ENCODE measurements at regions not wholly inside any gene's neighbourhood (a gene's known extent, or its start where the extent isn't known, plus 50 kb on each side); places are given as distances from the start of the nearest gene placed in this dataset.
A peak's percentile ranks its signal among the peaks of the same experiment; 100 is the strongest.
"Not testable (repeated sequence)": the region's sequence is repeated elsewhere in the genome, so short reads cannot be mapped to it uniquely, and the experiment has no call there.

DNA sequence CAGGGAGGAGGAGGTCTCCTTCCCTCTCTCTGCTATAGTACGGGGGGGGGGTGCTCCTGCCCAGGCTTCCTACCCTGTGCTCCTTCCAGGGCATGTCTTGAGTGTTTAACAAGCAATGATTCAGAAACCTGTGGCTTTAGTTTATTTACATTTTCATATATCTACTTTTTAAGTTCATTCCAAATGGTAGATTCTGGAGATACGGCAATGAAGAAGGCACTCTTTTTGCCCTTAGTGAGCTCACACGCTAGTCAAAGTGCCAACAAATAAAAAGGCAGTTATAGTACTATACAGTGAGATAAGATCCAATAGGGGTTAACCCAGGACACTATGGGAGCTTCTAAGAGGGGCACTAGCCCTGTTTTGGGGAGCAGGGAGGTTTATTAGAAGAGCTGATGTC lies 169.3 kb upstream of the CACNA1E start:
- no peak overlapping the region for H3K4me3 ChIP-seq (ENCODE audit: low read depth, low read length)
- H3K4me1 ChIP-seq (ENCODE audit: control insufficient read depth, insufficient read depth, low read length) = peaks cover 5% of the 10 kb centered on the region; the same call in 1 of the 2 replicates
- H3K9ac ChIP-seq (ENCODE audit: low read depth, low read length) = no peak overlapping the region
- H3K27ac ChIP-seq (ENCODE audit: low read depth, low read length) = no peak overlapping the region
- H3K9me3 ChIP-seq (ENCODE audit: control insufficient read depth, insufficient read depth, low read length) = no peaks in the 10 kb centered on the region
- H3K27me3 ChIP-seq (ENCODE audit: control insufficient read depth, insufficient read depth, low read length) = peaks cover 49% of the 10 kb centered on the region
- H3K36me3 ChIP-seq (ENCODE audit: control insufficient read depth, insufficient read depth, low read length) = no peaks in the 10 kb centered on the region

DNA sequence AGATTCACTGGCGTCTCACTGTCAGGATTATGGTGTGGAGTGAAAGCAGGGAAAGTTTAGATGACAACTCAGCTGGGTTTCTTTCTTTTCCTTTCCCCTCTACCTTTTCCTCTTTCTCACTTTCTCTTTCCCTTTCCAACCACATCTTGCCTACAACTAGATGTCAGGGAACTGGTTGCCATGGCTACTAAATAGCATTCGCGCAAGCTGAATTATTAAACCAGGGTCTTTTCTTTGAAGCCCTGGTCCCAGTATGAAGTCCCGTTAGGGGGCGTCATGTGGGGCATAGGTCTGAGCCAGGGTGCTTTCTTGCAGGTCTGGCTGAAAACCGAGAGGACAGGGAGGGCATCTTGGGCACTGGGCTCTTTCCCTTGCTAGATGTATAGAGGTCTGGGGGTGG lies 168.4 kb upstream of the CACNA1E start:
- H3K9me3 ChIP-seq (ENCODE audit: control insufficient read depth, insufficient read depth, low read length) = no peaks in the 10 kb centered on the region
- no peak overlapping the region for H3K9ac ChIP-seq (ENCODE audit: low read depth, low read length)
- H3K27me3 ChIP-seq (ENCODE audit: control insufficient read depth, insufficient read depth, low read length) = peaks cover 59% of the 10 kb centered on the region
- no peak overlapping the region for H3K4me3 ChIP-seq (ENCODE audit: low read depth, low read length)
- no peak overlapping the region for H3K27ac ChIP-seq (ENCODE audit: low read depth, low read length)
- H3K36me3 ChIP-seq (ENCODE audit: control insufficient read depth, insufficient read depth, low read length) = no peaks in the 10 kb centered on the region
- peaks cover 5% of the 10 kb centered on the region; the same call in 1 of the 2 replicates for H3K4me1 ChIP-seq (ENCODE audit: control insufficient read depth, insufficient read depth, low read length)

DNA sequence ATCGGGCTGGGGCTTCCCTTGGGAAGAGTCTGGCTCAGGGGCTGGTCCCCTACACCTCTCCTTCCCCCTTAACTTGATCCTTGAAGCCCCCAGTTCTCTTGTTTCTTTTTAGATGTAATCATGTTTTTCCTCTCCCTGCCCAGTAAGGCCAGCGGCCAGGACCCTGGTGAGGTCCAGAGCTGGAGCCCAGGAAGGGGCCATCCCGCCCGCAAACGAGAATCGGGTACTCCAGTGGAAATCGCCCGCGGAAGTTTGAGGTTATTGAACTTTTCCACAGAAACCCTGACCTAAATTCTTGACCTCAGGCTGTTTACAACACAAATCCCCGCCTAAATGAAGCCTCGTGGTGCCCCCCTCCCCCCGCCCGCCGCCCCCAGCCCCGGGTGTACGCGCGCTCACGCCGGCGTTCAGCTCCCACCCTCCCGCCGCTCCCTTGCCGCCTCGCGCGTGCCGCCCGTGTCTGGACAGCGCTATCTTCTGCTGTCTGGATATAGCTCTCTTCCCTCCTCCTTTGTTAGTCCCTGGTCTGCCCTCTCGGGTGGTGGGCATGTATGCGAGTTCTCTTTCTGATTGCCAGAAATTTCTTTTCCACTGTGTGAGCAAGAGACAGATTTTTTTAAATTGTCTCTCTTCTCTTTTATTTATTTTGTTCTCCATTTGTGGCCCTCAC lies 165.9 kb upstream of the CACNA1E start:
- H3K4me1 ChIP-seq (ENCODE audit: control insufficient read depth, insufficient read depth, low read length) = peaks cover 5% of the 10 kb centered on the region; the same call in 1 of the 2 replicates
- H3K27ac ChIP-seq (ENCODE audit: low read depth, low read length) = no peak overlapping the region
- H3K4me3 ChIP-seq (ENCODE audit: low read depth, low read length) = peak overlapping the region; percentile 70
- H3K9ac ChIP-seq (ENCODE audit: low read depth, low read length) = no peak overlapping the region
- peaks cover 74% of the 10 kb centered on the region for H3K27me3 ChIP-seq (ENCODE audit: control insufficient read depth, insufficient read depth, low read length)
- no peaks in the 10 kb centered on the region for H3K36me3 ChIP-seq (ENCODE audit: control insufficient read depth, insufficient read depth, low read length)
- H3K9me3 ChIP-seq (ENCODE audit: control insufficient read depth, insufficient read depth, low read length) = no peaks in the 10 kb centered on the region

DNA sequence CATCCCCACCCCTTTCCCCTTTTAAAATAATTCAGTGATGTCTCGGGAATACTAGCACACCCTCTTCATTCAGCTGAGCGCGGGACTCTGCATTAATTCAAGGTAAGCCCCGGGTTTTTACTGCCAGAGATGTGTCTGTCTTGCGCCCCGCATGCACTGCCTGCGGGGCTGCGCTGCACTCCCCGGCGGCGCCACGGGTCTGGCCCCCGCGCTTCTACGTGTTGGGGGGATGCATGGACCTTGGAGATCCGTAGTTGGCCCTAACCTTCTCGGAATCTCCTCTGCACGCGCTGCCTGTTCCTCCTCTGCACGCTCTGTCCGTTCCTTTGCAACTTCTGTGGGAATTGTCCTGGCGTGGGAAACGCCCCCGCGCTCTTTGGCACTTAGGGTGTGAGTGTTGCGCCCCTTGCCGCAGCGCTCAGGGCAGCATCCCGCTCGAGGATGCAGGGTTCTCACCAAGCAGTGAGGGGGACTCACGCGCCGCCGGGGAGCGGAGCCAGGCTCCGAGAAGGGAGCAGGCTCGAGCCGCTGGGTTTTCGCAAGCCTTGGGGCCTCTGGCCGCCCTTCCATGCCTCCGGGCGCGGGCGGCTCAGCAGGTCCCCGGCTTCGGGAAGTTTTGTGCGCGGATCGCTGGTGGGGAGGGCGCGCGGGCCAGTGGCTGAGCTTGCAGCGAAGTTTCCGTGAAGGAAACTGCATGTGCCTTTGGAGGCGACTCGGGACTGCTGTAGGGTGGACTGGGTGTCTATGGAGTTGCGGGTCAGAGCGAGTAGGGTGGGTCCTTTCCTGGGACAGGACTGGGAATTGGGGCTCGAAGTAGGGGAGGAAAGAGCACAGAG lies 165.1 kb upstream of the CACNA1E start:
- Histone ChIP-seq H3K4me3 (ENCODE audit: low read depth, low read length) (peak overlapping the region; percentile 70), H3K27ac (ENCODE audit: low read depth, low read length) (no peak overlapping the region), H3K9me3 (ENCODE audit: control insufficient read depth, insufficient read depth, low read length) (no peaks in the 10 kb centered on the region), H3K4me1 (ENCODE audit: control insufficient read depth, insufficient read depth, low read length) (peaks cover 5% of the 10 kb centered on the region; the same call in 1 of the 2 replicates), H3K36me3 (ENCODE audit: control insufficient read depth, insufficient read depth, low read length) (no peaks in the 10 kb centered on the region), H3K9ac (ENCODE audit: low read depth, low read length) (no peak overlapping the region), H3K27me3 (ENCODE audit: control insufficient read depth, insufficient read depth, low read length) (peaks cover 77% of the 10 kb centered on the region)

DNA sequence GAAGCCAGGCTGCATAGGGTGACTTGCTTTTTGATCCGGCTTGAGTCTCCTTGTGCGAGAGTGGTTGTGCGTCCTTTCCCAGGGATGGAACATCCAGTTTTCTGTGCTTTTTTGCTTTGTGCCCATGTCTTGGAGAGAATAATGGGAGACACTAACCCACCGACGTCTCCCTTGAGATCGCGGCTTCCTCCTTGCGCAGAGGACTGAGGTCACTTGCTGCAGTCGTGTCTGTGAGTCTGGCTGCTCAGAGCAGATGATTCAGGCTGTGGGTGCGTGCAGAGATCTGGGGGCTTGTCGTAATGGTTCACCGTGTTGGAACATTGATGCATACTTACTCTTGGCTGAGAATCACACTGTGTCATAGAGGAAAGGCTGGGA lies 164.5 kb upstream of the CACNA1E start:
- H3K27me3 ChIP-seq (ENCODE audit: control insufficient read depth, insufficient read depth, low read length) = peaks cover 77% of the 10 kb centered on the region
- H3K4me3 ChIP-seq (ENCODE audit: low read depth, low read length) = peak overlapping the region; percentile 70
- H3K27ac ChIP-seq (ENCODE audit: low read depth, low read length) = no peak overlapping the region

DNA sequence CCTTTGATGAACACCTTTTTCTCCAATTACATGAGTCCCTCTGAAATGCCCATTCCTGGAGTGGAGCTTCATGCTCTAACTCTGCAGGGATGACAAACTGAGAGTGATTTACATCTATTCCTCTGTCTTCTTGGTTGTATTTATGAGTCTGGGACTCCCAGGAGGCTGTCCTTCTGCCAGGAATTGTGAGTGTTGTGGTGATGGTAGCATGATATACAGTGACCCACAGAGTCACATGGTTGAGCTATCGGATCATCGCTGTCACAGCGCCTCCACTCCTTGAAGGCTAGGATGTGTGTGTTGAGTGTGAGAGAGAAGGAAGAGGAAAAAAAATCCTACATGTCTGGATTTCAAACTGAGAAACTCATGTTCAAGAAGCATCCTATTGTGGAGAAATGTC lies 163.4 kb upstream of the CACNA1E start:
- Histone ChIP-seq H3K27ac (ENCODE audit: low read depth, low read length) (no peak overlapping the region), H3K36me3 (ENCODE audit: control insufficient read depth, insufficient read depth, low read length) (no peaks in the 10 kb centered on the region), H3K4me1 (ENCODE audit: control insufficient read depth, insufficient read depth, low read length) (peaks cover 5% of the 10 kb centered on the region; the same call in 1 of the 2 replicates), H3K9ac (ENCODE audit: low read depth, low read length) (no peak overlapping the region), H3K9me3 (ENCODE audit: control insufficient read depth, insufficient read depth, low read length) (no peaks in the 10 kb centered on the region), H3K27me3 (ENCODE audit: control insufficient read depth, insufficient read depth, low read length) (peaks cover 68% of the 10 kb centered on the region), H3K4me3 (ENCODE audit: low read depth, low read length) (no peak overlapping the region)

More for the DNA sequence above, 164.5 kb upstream of the CACNA1E start:
- no peak overlapping the region for H3K9ac ChIP-seq (ENCODE audit: low read depth, low read length)
- peaks cover 5% of the 10 kb centered on the region; the same call in 1 of the 2 replicates for H3K4me1 ChIP-seq (ENCODE audit: control insufficient read depth, insufficient read depth, low read length)
- no peaks in the 10 kb centered on the region for H3K9me3 ChIP-seq (ENCODE audit: control insufficient read depth, insufficient read depth, low read length)
- no peaks in the 10 kb centered on the region for H3K36me3 ChIP-seq (ENCODE audit: control insufficient read depth, insufficient read depth, low read length)

DNA sequence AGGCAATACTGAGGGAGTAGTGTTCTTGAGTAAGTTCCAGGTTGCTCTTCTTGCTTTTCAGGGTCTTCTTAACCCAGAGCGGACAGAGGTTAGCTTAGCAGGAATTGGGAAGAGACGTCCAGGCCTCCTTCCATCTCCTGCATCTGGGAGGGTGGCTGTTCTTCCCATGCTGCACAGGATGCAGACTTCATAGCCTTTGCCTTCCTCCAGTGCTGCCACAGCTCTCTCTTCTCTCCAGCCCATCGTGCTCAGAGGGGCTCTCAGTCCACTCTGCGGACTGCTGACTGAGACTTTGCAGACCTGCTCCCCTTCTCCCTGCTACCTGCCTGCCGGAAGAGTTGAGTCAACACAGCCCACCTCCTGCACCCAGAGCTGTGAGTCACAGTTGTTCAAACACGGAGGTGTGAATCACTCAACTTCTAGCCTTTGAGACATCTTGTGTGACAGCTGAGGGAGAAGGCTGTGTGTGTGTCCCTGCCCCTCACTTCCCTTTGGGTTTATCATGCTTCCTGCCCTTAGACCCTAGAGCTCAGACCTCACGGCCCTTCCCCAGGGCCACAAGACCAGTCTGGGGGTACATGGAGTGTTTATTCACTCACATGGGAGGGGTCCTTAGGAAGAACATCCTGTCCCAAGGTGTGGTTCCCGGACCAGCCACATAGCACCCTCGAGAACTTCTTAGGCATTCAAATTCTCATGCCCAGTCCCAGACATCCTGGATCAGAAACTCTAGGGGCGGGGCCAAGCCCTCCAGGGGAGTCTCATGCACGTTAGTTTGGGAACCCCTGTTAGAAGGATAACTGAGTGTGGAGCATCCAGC lies 158.3 kb upstream of the CACNA1E start:
- H3K4me1 ChIP-seq (ENCODE audit: control insufficient read depth, insufficient read depth, low read length) = no peaks in the 10 kb centered on the region
- peaks cover 18% of the 10 kb centered on the region for H3K27me3 ChIP-seq (ENCODE audit: control insufficient read depth, insufficient read depth, low read length)
- H3K36me3 ChIP-seq (ENCODE audit: control insufficient read depth, insufficient read depth, low read length) = no peaks in the 10 kb centered on the region
- no peaks in the 10 kb centered on the region for H3K9me3 ChIP-seq (ENCODE audit: control insufficient read depth, insufficient read depth, low read length)
- H3K9ac ChIP-seq (ENCODE audit: low read depth, low read length) = no peak overlapping the region
- H3K4me3 ChIP-seq (ENCODE audit: low read depth, low read length) = no peak overlapping the region
- no peak overlapping the region for H3K27ac ChIP-seq (ENCODE audit: low read depth, low read length)

DNA sequence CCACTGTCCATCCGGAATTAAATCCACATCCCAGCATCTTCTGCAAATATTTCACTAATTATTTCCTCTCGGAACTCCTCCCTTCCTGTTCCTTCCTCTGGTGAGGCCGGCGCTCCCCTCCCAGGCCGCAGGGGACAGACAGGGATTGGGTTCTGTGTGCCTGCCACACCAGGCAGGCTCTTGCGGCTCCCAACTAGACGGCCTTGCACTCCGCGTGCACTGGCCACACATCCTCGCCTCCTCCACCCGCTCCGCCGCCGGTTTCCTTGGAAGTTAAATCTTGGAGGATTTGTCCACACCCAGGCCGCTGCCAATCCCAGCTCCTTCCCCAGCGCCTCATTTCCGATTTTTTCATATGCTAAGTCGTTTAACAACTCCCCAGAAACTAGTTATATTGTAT lies 157.6 kb upstream of the CACNA1E start:
- H3K9me3 ChIP-seq (ENCODE audit: control insufficient read depth, insufficient read depth, low read length); H3K4me1 ChIP-seq (ENCODE audit: control insufficient read depth, insufficient read depth, low read length); H3K27ac ChIP-seq (ENCODE audit: low read depth, low read length); H3K36me3 ChIP-seq (ENCODE audit: control insufficient read depth, insufficient read depth, low read length); H3K9ac ChIP-seq (ENCODE audit: low read depth, low read length); H3K4me3 ChIP-seq (ENCODE audit: low read depth, low read length): not testable (repeated sequence)
- H3K27me3 ChIP-seq (ENCODE audit: control insufficient read depth, insufficient read depth, low read length) = peaks cover 10% of the 10 kb centered on the region

DNA sequence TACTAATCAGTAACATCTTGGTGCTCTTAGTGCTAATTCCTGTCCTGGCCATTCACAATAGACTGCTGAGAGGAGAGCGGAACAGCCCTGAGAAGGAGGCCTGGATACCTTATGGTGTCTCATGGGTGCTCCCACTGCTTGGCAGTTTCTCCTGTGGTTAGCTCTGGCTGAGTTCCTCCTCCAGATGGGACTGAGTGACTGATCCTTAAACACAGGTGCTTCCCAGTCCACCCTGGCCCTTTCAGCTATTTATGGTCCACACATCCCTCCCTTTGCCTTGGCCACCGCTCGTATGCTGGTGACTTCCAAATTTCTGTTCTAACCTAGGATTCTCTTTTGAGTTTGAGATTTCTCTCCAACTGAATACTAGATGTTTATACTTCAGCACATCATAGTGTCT lies 157.0 kb upstream of the CACNA1E start:
- Histone ChIP-seq H3K27ac (ENCODE audit: low read depth, low read length) (no peak overlapping the region), H3K9ac (ENCODE audit: low read depth, low read length) (no peak overlapping the region), H3K36me3 (ENCODE audit: control insufficient read depth, insufficient read depth, low read length) (no peaks in the 10 kb centered on the region), H3K27me3 (ENCODE audit: control insufficient read depth, insufficient read depth, low read length) (peaks cover 4% of the 10 kb centered on the region), H3K9me3 (ENCODE audit: control insufficient read depth, insufficient read depth, low read length) (no peaks in the 10 kb centered on the region), H3K4me3 (ENCODE audit: low read depth, low read length) (no peak overlapping the region), H3K4me1 (ENCODE audit: control insufficient read depth, insufficient read depth, low read length) (no peaks in the 10 kb centered on the region)

DNA sequence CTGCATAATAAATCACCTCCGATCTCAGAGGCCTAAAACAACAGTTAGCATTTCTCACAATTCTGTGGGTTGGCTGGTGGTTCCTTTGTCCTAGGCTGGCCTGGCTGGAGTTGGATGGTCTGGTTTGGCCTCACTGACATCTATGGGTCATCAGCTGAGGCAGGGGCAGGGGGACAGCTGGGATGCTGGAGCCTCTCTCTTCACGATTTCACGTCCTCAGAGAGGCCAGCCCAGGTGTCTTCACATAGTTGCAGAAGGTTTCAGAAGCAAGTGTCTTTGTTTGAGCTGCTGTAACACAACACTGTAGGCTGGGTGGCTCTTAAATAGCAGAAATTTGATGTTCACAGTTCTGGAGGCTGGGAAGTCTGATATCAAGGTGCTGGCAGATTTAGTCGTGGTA lies 155.5 kb upstream of the CACNA1E start:
- Histone ChIP-seq H3K36me3 (ENCODE audit: control insufficient read depth, insufficient read depth, low read length) (no peaks in the 10 kb centered on the region), H3K4me1 (ENCODE audit: control insufficient read depth, insufficient read depth, low read length) (no peaks in the 10 kb centered on the region), H3K27ac (ENCODE audit: low read depth, low read length) (no peak overlapping the region), H3K27me3 (ENCODE audit: control insufficient read depth, insufficient read depth, low read length) (no peaks in the 10 kb centered on the region), H3K9ac (ENCODE audit: low read depth, low read length) (no peak overlapping the region), H3K4me3 (ENCODE audit: low read depth, low read length) (no peak overlapping the region), H3K9me3 (ENCODE audit: control insufficient read depth, insufficient read depth, low read length) (no peaks in the 10 kb centered on the region)

All from HUES48 (cell line).